ENCODE measurements at regions not wholly inside any gene's neighbourhood (a gene's known extent, or its start where the extent isn't known, plus 50 kb on each side); places are given as distances from the start of the nearest gene placed in this dataset.

- TF ChIP-seq POLR2A (IDR thresholded peaks at IDR 0.05) (no peak), CTCF (IDR thresholded peaks at IDR 0.05) (no peak)
These were observed 476.8 kb downstream of the ZNF516 start for GRCh38 chr18:76018210-76018609.
